ENCODE measurements at regions not wholly inside any gene's neighbourhood (a gene's known extent, or its start where the extent isn't known, plus 50 kb on each side); places are given as distances from the start of the nearest gene placed in this dataset.

- no peaks in the 10 kb centered on the region for H3K36me3 ChIP-seq
These were observed 291.2 kb upstream of the RBMS3 start for GRCh38 chr3:28989646-28990089.

GRCh38 chr3:28994161-28994905, 286.5 kb upstream of the RBMS3 start:
- Histone ChIP-seq H3K27me3 (no peaks in the 10 kb centered on the region), H3K9me3 (no peaks in the 10 kb centered on the region), H3K4me1 (no peaks in the 10 kb centered on the region), H3K4me3 (no peak overlapping the region), H3K27ac (replicated peaks in 1 of 4) (no peak overlapping the region), H3K36me3 (no peaks in the 10 kb centered on the region)
- WGBS = 90% methylated on average over 6 of the region's 6 CpGs
- no peak for DNase-seq (ENCODE audit: extremely low spot score)
- intact Hi-C loops (cut with DNase I) = no loop called here
- no peak for TF ChIP-seq POLR2A (IDR thresholded peaks at IDR 0.05; ENCODE audit: low read depth)
- TF ChIP-seq EP300 (IDR thresholded peaks at IDR 0.05) = no peak
- TF ChIP-seq POLR2AphosphoS5 (IDR thresholded peaks at IDR 0.05) = no peak
- TF ChIP-seq CTCF (IDR thresholded peaks at IDR 0.05) = no peak

More at GRCh38 chr3:28989646-28990089, 291.2 kb upstream of the RBMS3 start:
- no peak for DNase-seq (ENCODE audit: extremely low spot score)
- WGBS = 29% methylated on average over 2 of the region's 2 CpGs
- no peak for TF ChIP-seq POLR2A (IDR thresholded peaks at IDR 0.05; ENCODE audit: low read depth)
- no peak for TF ChIP-seq CTCF (IDR thresholded peaks at IDR 0.05)
- no peak for TF ChIP-seq EP300 (IDR thresholded peaks at IDR 0.05)
- no peak for TF ChIP-seq POLR2AphosphoS5 (IDR thresholded peaks at IDR 0.05)
- no peak overlapping the region for H3K4me3 ChIP-seq
- no peaks in the 10 kb centered on the region for H3K4me1 ChIP-seq
- intact Hi-C loops (cut with DNase I) = no loop called here
- H3K9me3 ChIP-seq = no peaks in the 10 kb centered on the region
- H3K27me3 ChIP-seq = no peaks in the 10 kb centered on the region
- no peak overlapping the region for H3K27ac ChIP-seq (replicated peaks in 1 of 4)

- DNase-seq (ENCODE audit: extremely low spot score) = no peak
- H3K9me3 ChIP-seq = no peaks in the 10 kb centered on the region
- 95% methylated on average over 4 of the region's 4 CpGs for WGBS
- H3K36me3 ChIP-seq = no peaks in the 10 kb centered on the region
- TF ChIP-seq POLR2AphosphoS5 (IDR thresholded peaks at IDR 0.05) = no peak
- no peak for TF ChIP-seq POLR2A (IDR thresholded peaks at IDR 0.05; ENCODE audit: low read depth)
- no peak for TF ChIP-seq EP300 (IDR thresholded peaks at IDR 0.05)
- TF ChIP-seq CTCF (IDR thresholded peaks at IDR 0.05) = no peak
- H3K27me3 ChIP-seq = no peaks in the 10 kb centered on the region
- H3K4me3 ChIP-seq = no peak overlapping the region
- H3K27ac ChIP-seq (replicated peaks in 1 of 4) = no peak overlapping the region
- intact Hi-C loops (cut with DNase I) = no loop called here
- H3K4me1 ChIP-seq = no peaks in the 10 kb centered on the region
These were observed 275.8 kb upstream of the RBMS3 start for GRCh38 chr3:29004885-29005599.

- Histone ChIP-seq H3K4me3 (no peak overlapping the region), H3K9me3 (no peaks in the 10 kb centered on the region), H3K27ac (replicated peaks in 1 of 4) (no peak overlapping the region), H3K4me1 (no peaks in the 10 kb centered on the region), H3K27me3 (no peaks in the 10 kb centered on the region), H3K36me3 (no peaks in the 10 kb centered on the region)
- no peak for DNase-seq (ENCODE audit: extremely low spot score)
- intact Hi-C loops (cut with DNase I) = no loop called here
- TF ChIP-seq POLR2A (IDR thresholded peaks at IDR 0.05; ENCODE audit: low read depth) (no peak), CTCF (IDR thresholded peaks at IDR 0.05) (no peak), POLR2AphosphoS5 (IDR thresholded peaks at IDR 0.05) (no peak), EP300 (IDR thresholded peaks at IDR 0.05) (no peak)
These were observed 275.0 kb upstream of the RBMS3 start for GRCh38 chr3:29005862-29006261.

All from esophagus muscularis mucosa (tissue), 4 donors.